HCT116 (cell line): ENCODE measurements at regions not wholly inside any gene's neighbourhood (a gene's known extent, or its start where the extent isn't known, plus 50 kb on each side); places are given as distances from the start of the nearest gene placed in this dataset.

Experiments used
- ATAC-seq: fragments of 200-7000 bp; cut with Tn5 transposase; 2 replicates; pipeline ENCODE4 v1.9.1; 2020; ENCODE audit warnings: mild to moderate bottlenecking, moderate library complexity
- BruUV-seq: library from RNA; stranded (reverse); fragments of 400-500 nt; replicated peaks from 2 replicates; lab custom pipeline; 2021; lab: Mats Ljungman, UMichigan
- CTCF ChIA-PET: fragments of 300-600 bp; sonication (Branson Sonifier 250); formaldehyde crosslinking; loops from one replicate; lab custom pipeline; 2021; ENCODE audit warnings: antibody characterized with exemption; lab: Charles Lee
- POLR2A ChIA-PET: fragments of 300-600, 350-600 bp; sonication (Branson Sonifier 250); formaldehyde crosslinking; loops from one replicate; lab custom pipeline; 2021; ENCODE audit warnings: antibody characterized with exemption; lab: Charles Lee
- RAD21 ChIA-PET, 2 experiments: fragments of 300-600 bp; sonication (Branson Sonifier 250); formaldehyde crosslinking; loops; one replicate each; lab custom pipeline; 2023; ENCODE audit warnings: low total read pairs in 2 of 2; ENCODE audit not compliant: uncharacterized antibody in 2 of 2, unreplicated experiment in 2 of 2, low non-redundant PET in 1 of 2; lab: Charles Lee
- DNase-seq: peaks from one replicate; pipeline ENCODE4 v3.0.0-alpha.2; 2010; ENCODE audit warnings: low read depth, low spot score
- H2AFZ ChIP-seq: fragments of 200-600 bp; shearing (Covaris generic), sonication (generic); 2 replicates; pipeline ENCODE4 v1.6.1; 2017; ENCODE audit warnings: low read depth, mixed run types, mixed read lengths, antibody characterized with exemption, low read length; ENCODE audit not compliant: poor library complexity, severe bottlenecking
- H3K27ac ChIP-seq: 2 replicates; pipeline ENCODE4 v1.5.1; 2012; ENCODE audit warnings: low read depth, low read length
- H3K27me3 ChIP-seq: fragments of 200-600 bp; sonication (generic); 2 replicates; pipeline ENCODE4 v1.6.1; 2016; ENCODE audit warnings: mixed run types, low read length, mixed read lengths; ENCODE audit not compliant: insufficient read depth
- H3K36me3 ChIP-seq, 2 experiments: fragments of 200-500 bp in 1 of 2; fragments of 200-600 bp in 1 of 2; sonication (Bioruptor generic) in 1 of 2; sonication (generic) in 1 of 2; 2 replicates each; pipeline versions ENCODE4 v1.5.1 to v1.6.1; 2014 to 2016; ENCODE audit warnings: low read length in 2 of 2, inconsistent platforms in 1 of 2, mixed read lengths in 1 of 2, mixed run types in 1 of 2; ENCODE audit not compliant: insufficient read depth in 2 of 2, control insufficient read depth in 1 of 2
- H3K4me1 ChIP-seq, 2 experiments: fragments of 200-600 bp in 1 of 2; sonication (generic) in 1 of 2; 2 replicates each; pipeline versions ENCODE4 v1.5.1 to v1.6.1; 2012 to 2017; ENCODE audit warnings: low read length in 2 of 2, inconsistent platforms in 1 of 2, mild to moderate bottlenecking in 1 of 2, mixed read lengths in 1 of 2, mixed run types in 1 of 2, moderate library complexity in 1 of 2; ENCODE audit not compliant: insufficient read depth in 2 of 2, control insufficient read depth in 1 of 2
- H3K4me2 ChIP-seq: fragments of 200-600 bp; sonication (generic); 2 replicates; pipeline ENCODE4 v1.6.1; 2017; ENCODE audit warnings: mixed run types, low read length, mixed read lengths
- H3K4me3 ChIP-seq, 2 experiments: fragments of 200-600 bp in 1 of 2; sonication (generic) in 1 of 2; replicated peaks in 1 of 2; 2 replicates each; pipeline ENCODE4 v1.5.1; 2011 to 2016; ENCODE audit warnings: low read length in 2 of 2, control low read depth in 1 of 2, low read depth in 1 of 2, mild to moderate bottlenecking in 1 of 2, mixed read lengths in 1 of 2, mixed run types in 1 of 2
- H3K79me2 ChIP-seq: fragments of 200-600 bp; sonication (generic); 2 replicates; pipeline ENCODE4 v1.6.1; 2017; ENCODE audit warnings: mild to moderate bottlenecking, mixed run types, low read length, moderate library complexity, mixed read lengths; ENCODE audit not compliant: insufficient read depth
- H3K9ac ChIP-seq: fragments of 200-600 bp; sonication (generic); 2 replicates; pipeline ENCODE4 v1.6.1; 2016; ENCODE audit warnings: low read length, mixed read lengths
- H3K9me2 ChIP-seq: fragments of 200-600 bp; sonication (generic), shearing (Covaris generic); 2 replicates; pipeline ENCODE4 v1.6.1; 2017; ENCODE audit warnings: mixed run types, mild to moderate bottlenecking, moderate library complexity; ENCODE audit not compliant: insufficient read depth
- H3K9me3 ChIP-seq, 2 experiments: fragments of 200-500 bp in 1 of 2; fragments of 200-600 bp in 1 of 2; sonication (Bioruptor generic) in 1 of 2; sonication (generic) in 1 of 2; 2 replicates each; pipeline ENCODE4 v1.6.1; 2014 to 2017; ENCODE audit warnings: low read length in 2 of 2, mixed read lengths in 2 of 2, inconsistent platforms in 1 of 2, low read depth in 1 of 2, mild to moderate bottlenecking in 1 of 2, mixed run types in 1 of 2, moderate library complexity in 1 of 2; ENCODE audit not compliant: control insufficient read depth in 1 of 2, insufficient read depth in 1 of 2
- H4K20me1 ChIP-seq: fragments of 200-600 bp; sonication (generic), shearing (Covaris generic); 2 replicates; pipeline ENCODE4 v1.6.1; 2017; ENCODE audit warnings: mixed run types, mild to moderate bottlenecking, moderate library complexity; ENCODE audit not compliant: insufficient read depth
- CEBPB ChIP-seq: IDR thresholded peaks from 2 replicates; pipeline ENCODE4 v1.6.1; 2012; ENCODE audit warnings: low read depth
- EGR1 ChIP-seq: IDR thresholded peaks from 2 replicates; pipeline ENCODE4 v1.6.1; 2012; ENCODE audit warnings: low read depth
- ELF1 ChIP-seq: IDR thresholded peaks from 2 replicates; pipeline ENCODE4 v1.6.1; 2012; ENCODE audit warnings: low read depth, borderline replicate concordance
- EZH2 ChIP-seq: fragments of 200-600 bp; sonication (generic); IDR thresholded peaks from 2 replicates; pipeline ENCODE4 v1.6.1; 2017; ENCODE audit warnings: antibody characterized with exemption, mixed run types
- JUND ChIP-seq: IDR thresholded peaks from 2 replicates; pipeline ENCODE4 v1.6.1; 2012
- SP1 ChIP-seq: IDR thresholded peaks from 2 replicates; pipeline ENCODE4 v1.6.1; 2012; ENCODE audit warnings: low read depth
- SRF ChIP-seq: IDR thresholded peaks from 2 replicates; pipeline ENCODE4 v1.6.1; 2012; ENCODE audit warnings: low read depth
- TCF7L2 ChIP-seq: IDR thresholded peaks from 2 replicates; pipeline ENCODE4 v1.7.0; 2011; ENCODE audit warnings: borderline replicate concordance, inconsistent platforms; ENCODE audit not compliant: insufficient read depth, insufficient read length; ENCODE audit errors: extremely low read depth
- YY1 ChIP-seq: IDR thresholded peaks from 2 replicates; pipeline ENCODE4 v1.6.1; 2011; ENCODE audit warnings: low read length, low read depth, moderate library complexity, mild to moderate bottlenecking; ENCODE audit not compliant: insufficient replicate concordance; ENCODE audit errors: extremely low read depth
- intact Hi-C: fragments of 100-400 bp; cut with micrococcal nuclease; formaldehyde crosslinking; loops from 2 replicates; pipeline ENCODE4 v1.10.0; 2022

DNA sequence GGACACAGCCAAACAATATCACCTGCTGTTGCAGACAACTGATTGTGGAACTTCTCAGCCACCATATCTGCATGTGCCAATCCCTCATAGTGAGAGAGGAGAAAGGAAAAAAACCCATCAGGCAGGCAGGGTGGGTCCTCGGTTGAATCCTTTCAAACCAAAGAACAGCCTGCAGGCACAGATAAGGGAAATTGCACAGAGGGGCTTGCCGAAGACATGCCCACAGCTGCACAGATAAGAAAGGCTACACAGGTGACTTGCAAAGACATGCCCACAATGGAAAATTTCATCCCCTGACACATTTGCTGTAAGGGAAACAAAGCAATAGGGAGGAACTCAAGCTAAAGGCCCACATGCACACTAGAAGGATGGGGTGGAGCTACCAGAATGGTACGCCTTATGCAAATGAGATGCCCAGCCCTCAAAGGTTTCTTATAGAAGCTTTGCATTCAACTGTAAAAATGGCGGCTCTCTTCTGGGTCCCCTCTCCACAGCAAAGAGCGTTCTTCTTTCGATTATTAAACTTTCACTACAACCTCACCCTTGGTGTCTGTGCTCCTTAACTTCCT lies 170.0 kb upstream of the TMPO start:
- Histone ChIP-seq H3K9ac (no peak overlapping the region), H3K4me2 (no peak overlapping the region), H3K27me3 (peaks cover 15% of the 10 kb centered on the region; the same call in 1 of the 2 replicates), H3K79me2 (no peaks in the 10 kb centered on the region), H3K4me3 (no peak overlapping the region), H4K20me1 (no peaks in the 10 kb centered on the region), H3K9me3 (no peaks in the 10 kb centered on the region), H3K36me3 (no peaks in the 10 kb centered on the region), H2AFZ (no peak overlapping the region), H3K9me2 (no peaks in the 10 kb centered on the region), H3K4me1 (no peaks in the 10 kb centered on the region), H3K27ac (no peak overlapping the region)
- TF ChIP-seq EZH2, result no peak
- ATAC-seq (no peak), DNase-seq (no peak)
- BruUV-seq, result no TSS peak
- RAD21 ChIA-PET, result no interaction called here
- CTCF ChIA-PET, result no interaction called here
- POLR2A ChIA-PET, result no interaction called here
- intact Hi-C loops, result no loop called here

DNA sequence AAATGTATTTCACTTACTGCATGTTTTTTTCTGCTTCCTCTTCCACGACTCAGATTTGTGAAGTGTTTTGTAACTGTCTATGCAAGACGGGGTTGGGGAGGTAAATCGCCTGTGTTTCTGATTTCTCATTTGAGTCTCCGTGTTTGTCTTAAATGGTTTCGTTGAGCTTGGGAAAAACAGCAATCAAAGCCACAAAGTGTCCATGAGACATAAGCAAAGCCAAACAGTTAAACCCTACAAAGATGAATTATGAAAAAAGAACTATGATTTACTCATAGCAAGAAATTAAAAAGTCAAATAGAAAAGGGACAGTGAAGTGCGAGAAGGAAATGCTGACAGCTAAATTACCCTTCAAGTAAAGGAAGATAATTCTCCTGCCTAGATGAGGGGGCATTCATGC lies 164.3 kb upstream of the TMPO start:
- Histone ChIP-seq H3K4me2 (no peak overlapping the region), H3K9ac (no peak overlapping the region), H3K9me2 (no peaks in the 10 kb centered on the region), H3K4me3 (no peak overlapping the region), H3K27ac (no peak overlapping the region), H2AFZ (no peak overlapping the region), H3K27me3 (0 out of 2 replicates have a peak, but pooled peaks cover 2% of the 10 kb centered on the region), H4K20me1 (no peaks in the 10 kb centered on the region), H3K9me3 (no peaks in the 10 kb centered on the region), H3K4me1 (peaks cover 0 to 9% of the 10 kb centered on the region in 2 experiments; a peak in 2 of 4 replicates), H3K36me3 (no peaks in the 10 kb centered on the region), H3K79me2 (no peaks in the 10 kb centered on the region)
- ATAC-seq (no peak), DNase-seq (no peak)
- ChIA-PET RAD21 (no interaction called here), CTCF (no interaction called here), POLR2A (no interaction called here)
- TF ChIP-seq TCF7L2 (no peak), ELF1 (no peak), SP1 (no peak), EGR1 (no peak), SRF (no peak), JUND (no peak), CEBPB (no peak), YY1 (no peak)
- intact Hi-C loops, result no loop called here
- no TSS peak for BruUV-seq
